Transverse colon (tissue), 4 donors: ENCODE measurements at regions not wholly inside any gene's neighbourhood (a gene's known extent, or its start where the extent isn't known, plus 50 kb on each side); places are given as distances from the start of the nearest gene placed in this dataset.
"Not testable (repeated sequence)": the region's sequence is repeated elsewhere in the genome, so short reads cannot be mapped to it uniquely, and the experiment has no call there.

Source experiments
- DNase-seq: peaks from one replicate; pipeline ENCODE4 v3.0.0-alpha.2; 2019
- H3K27ac ChIP-seq, 4 donors: fragments of 200-600 bp; sonication (generic); 2 replicates each; pipeline ENCODE4 v1.5.1; 2016 to 2018; ENCODE audit warnings: inconsistent platforms in 4 of 4
- H3K27me3 ChIP-seq: fragments of 200-600 bp; sonication (generic); 2 replicates; pipeline ENCODE4 v1.5.1; 2017; ENCODE audit warnings: inconsistent platforms
- H3K36me3 ChIP-seq, 4 donors: fragments of 200-600 bp; sonication (generic); 2 replicates each; pipeline ENCODE4 v1.5.1; 2017 to 2019; ENCODE audit warnings: inconsistent platforms in 4 of 4
- H3K4me1 ChIP-seq, 4 donors: fragments of 200-600 bp; sonication (generic); 2 replicates each; pipeline ENCODE4 v1.5.1; 2017 to 2020; ENCODE audit warnings: inconsistent platforms in 4 of 4
- H3K4me3 ChIP-seq, 4 donors: fragments of 200-600 bp; sonication (generic); 1 replicate in 1 of 4; 2 replicates in 3 of 4; pipeline versions ENCODE4 v1.5.1 to v1.6.1; 2017 to 2019; ENCODE audit warnings: inconsistent platforms in 4 of 4
- H3K9me3 ChIP-seq, 2 donors: fragments of 200-600 bp; sonication (generic); 2 replicates each; pipeline ENCODE4 v1.5.1; 2017 to 2019; ENCODE audit warnings: inconsistent platforms in 2 of 2
- CTCF ChIP-seq, 5 experiments: fragments of 200-600 bp in 3 of 5; fragments of 450-650 bp in 2 of 5; sonication (generic) in 3 of 5; IDR thresholded peaks; 1 replicate in 2 of 5; 2 replicates in 3 of 5; pipeline ENCODE4 v1.5.1; 2016 to 2017; ENCODE audit warnings: antibody characterized with exemption in 5 of 5, inconsistent platforms in 3 of 5, mild to moderate bottlenecking in 2 of 5, moderate library complexity in 1 of 5
- EP300 ChIP-seq: sonication (generic); formaldehyde crosslinking; IDR thresholded peaks from one replicate; pipeline ENCODE4 v1.6.1; 2017; ENCODE audit warnings: antibody characterized with exemption, low read depth
- POLR2A ChIP-seq: fragments of 450-650 bp; IDR thresholded peaks from one replicate; pipeline ENCODE4 v1.6.1; 2016; ENCODE audit warnings: antibody characterized with exemption, mild to moderate bottlenecking, moderate library complexity
- POLR2AphosphoS5 ChIP-seq, 3 donors: sonication (generic); formaldehyde crosslinking; IDR thresholded peaks; one replicate each; pipeline ENCODE4 v1.6.1; 2016; ENCODE audit warnings: antibody characterized with exemption in 3 of 3
- WGBS, 2 donors: methylation state at CpG; one replicate each; pipeline ENCODE4 v1.1.5; 2018; ENCODE audit warnings: low coverage in 1 of 2; 5-methylcytosine and 5-hydroxymethylcytosine counted together
- in situ Hi-C, 4 donors: fragments of 200-750 bp; cut with MboI; loops; one replicate each; pipeline versions ENCODE4 v1.15.0 to v1.15.1; 2017; ENCODE audit warnings: low sequenced_read_pairs in 3 of 4, low pct_ligation_motif_present in 1 of 4, low pct_unique_long_range_greater_than_20kb in 1 of 4
- intact Hi-C: fragments of 100-400 bp; cut with DNase I; formaldehyde crosslinking; loops from one replicate; pipeline ENCODE4 v1.15.1; 2023; ENCODE audit warnings: low total_unique reads

DNA sequence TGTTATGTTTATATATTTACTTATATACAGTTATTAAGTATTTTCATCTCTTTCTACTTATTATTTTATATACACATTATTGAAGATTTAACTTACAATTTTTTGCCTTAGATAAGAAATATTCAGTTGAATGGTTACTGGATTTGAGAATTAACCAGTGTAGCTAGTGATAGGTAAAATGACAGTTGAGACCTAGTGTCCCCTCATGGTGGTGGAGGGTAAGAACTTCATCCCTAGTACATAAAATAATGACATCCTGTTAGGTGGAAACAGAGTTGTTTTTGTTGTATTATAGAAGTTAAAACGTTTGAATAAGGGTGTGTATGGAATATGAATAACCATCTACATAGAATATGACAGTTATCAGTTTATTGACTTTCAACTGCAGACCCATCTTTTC, 1152.4 kb upstream of the ALCAM start:
- 19 to 38% methylated on average over 1 of the region's 1 CpG for WGBS, 2 donors
- TF ChIP-seq POLR2AphosphoS5 (IDR thresholded peaks at IDR 0.05) (no peak), EP300 (no peak), CTCF (IDR thresholded peaks at IDR 0.05) (no peak), POLR2A (no peak)
- in situ Hi-C loops (no loop called here), intact Hi-C loops (no loop called here)
- no peak for DNase-seq
- H3K4me1 ChIP-seq = no peaks in the 10 kb centered on the region
- no peak overlapping the region for H3K4me3 ChIP-seq
- no peaks in the 10 kb centered on the region for H3K27me3 ChIP-seq
- no peaks in the 10 kb centered on the region for H3K36me3 ChIP-seq
- no peaks in the 10 kb centered on the region for H3K9me3 ChIP-seq
- no peak overlapping the region for H3K27ac ChIP-seq

DNA sequence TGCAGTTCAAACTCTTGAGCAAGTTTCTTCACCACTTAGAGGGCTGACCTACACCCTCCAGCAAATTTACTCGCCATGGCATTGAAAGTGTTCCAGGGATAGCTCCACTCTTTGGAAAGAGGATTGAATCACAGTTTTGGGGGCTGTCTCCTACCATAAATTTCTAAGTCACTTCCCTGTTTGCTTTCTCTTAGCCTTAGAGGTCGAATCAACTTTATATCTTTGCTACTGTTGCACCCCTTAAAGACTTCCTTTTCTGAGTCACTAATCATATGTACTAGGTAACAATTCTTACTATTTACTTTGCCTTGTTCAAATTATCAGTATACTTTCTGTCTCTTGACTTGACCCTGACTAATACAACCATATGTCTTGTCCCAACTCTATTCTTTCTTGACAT, 1151.8 kb upstream of the ALCAM start:
- 40 to 50% methylated on average over 2 of the region's 2 CpGs for WGBS, 2 donors
- no peak for DNase-seq
- intact Hi-C loops (no loop called here), in situ Hi-C loops (no loop called here)
- Histone ChIP-seq H3K4me1 (no peaks in the 10 kb centered on the region), H3K9me3 (no peaks in the 10 kb centered on the region), H3K36me3 (no peaks in the 10 kb centered on the region), H3K27ac (no peak overlapping the region), H3K4me3 (no peak overlapping the region), H3K27me3 (no peaks in the 10 kb centered on the region)
- no peak for TF ChIP-seq POLR2A

DNA sequence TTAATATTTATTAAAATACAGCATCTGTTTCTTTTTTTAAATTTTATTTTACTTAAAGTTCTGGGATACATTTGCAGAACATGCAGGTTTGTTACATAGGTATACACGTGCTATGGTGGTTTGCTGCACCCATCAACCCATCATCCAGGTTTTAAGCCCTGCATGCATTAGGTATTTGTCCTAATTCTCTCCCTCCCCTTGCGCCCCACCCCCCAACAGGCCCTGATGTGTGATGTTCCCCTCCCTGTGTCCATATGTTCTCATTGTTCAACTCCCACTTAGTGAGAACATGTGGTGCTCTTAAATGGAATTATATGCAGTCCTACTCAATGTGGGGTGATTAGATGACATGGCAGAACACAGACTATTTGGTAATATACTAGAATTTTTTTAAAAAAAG, 1147.7 kb upstream of the ALCAM start:
- H3K27ac ChIP-seq, H3K4me3 ChIP-seq, H3K27me3 ChIP-seq, H3K4me1 ChIP-seq, H3K36me3 ChIP-seq, intact Hi-C loops, H3K9me3 ChIP-seq, DNase-seq, in situ Hi-C loops: not testable (repeated sequence)
- 90 to 96% methylated on average over 2 of the region's 2 CpGs for WGBS, 2 donors

GRCh38 chr3:104234442-104235194, 1132.1 kb upstream of the ALCAM start:
- H3K36me3 ChIP-seq = no peaks in the 10 kb centered on the region
- in situ Hi-C loops = no loop called here
- no peak overlapping the region for H3K27ac ChIP-seq
- WGBS, 2 donors = 53 to 73% methylated on average over 1 of the region's 1 CpG
- TF ChIP-seq POLR2A = no peak
- TF ChIP-seq POLR2AphosphoS5 (IDR thresholded peaks at IDR 0.05) = no peak
- no peak for TF ChIP-seq EP300
- TF ChIP-seq CTCF (IDR thresholded peaks at IDR 0.05) = no peak
- intact Hi-C loops = no loop called here
- no peaks in the 10 kb centered on the region for H3K4me1 ChIP-seq
- no peak for DNase-seq
- no peaks in the 10 kb centered on the region for H3K27me3 ChIP-seq
- no peaks in the 10 kb centered on the region for H3K9me3 ChIP-seq
- H3K4me3 ChIP-seq = no peak overlapping the region

DNA sequence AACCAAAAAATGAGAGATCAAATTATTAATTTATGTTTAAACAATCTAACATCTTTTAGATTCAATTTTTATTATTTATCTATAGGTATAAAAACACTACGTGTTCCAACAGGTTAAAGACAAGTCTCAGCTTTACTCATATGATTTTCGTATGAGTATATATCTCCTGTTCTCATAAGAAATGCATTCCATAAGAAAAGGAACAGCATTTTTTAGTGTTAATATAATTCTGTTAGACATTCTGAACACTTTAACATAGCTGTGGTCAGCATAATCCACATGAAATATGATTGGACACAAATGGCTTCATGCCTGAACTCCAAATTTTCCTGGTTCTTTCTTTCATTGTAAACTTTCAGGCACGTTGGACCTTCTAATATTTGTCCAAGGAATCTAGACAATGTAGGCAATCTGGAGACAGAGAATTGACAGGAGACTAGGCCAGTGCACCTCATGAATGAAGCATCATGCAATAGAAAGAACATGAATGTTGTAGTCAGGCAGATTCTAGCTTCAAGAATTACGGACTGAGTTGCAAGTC, 1122.0 kb upstream of the ALCAM start:
- intact Hi-C loops = no loop called here
- WGBS, 2 donors = 45 to 46% methylated on average over 4 of the region's 4 CpGs
- no peaks in the 10 kb centered on the region for H3K27me3 ChIP-seq
- DNase-seq = no peak
- H3K4me3 ChIP-seq = no peak overlapping the region
- no peak overlapping the region for H3K27ac ChIP-seq
- H3K9me3 ChIP-seq = no peaks in the 10 kb centered on the region
- in situ Hi-C loops = no loop called here
- TF ChIP-seq CTCF (IDR thresholded peaks at IDR 0.05) (no peak), POLR2AphosphoS5 (IDR thresholded peaks at IDR 0.05) (no peak), EP300 (no peak), POLR2A (no peak)
- no peaks in the 10 kb centered on the region for H3K4me1 ChIP-seq
- H3K36me3 ChIP-seq = no peaks in the 10 kb centered on the region
